Glutamatergic neuron (in vitro differentiated cells): ENCODE measurements at regions not wholly inside any gene's neighbourhood (a gene's known extent, or its start where the extent isn't known, plus 50 kb on each side); places are given as distances from the start of the nearest gene placed in this dataset.

Experiments
- DNase-seq: peaks from one replicate; pipeline ENCODE4 v3.0.0; 2022
- H3K27ac Mint-ChIP-seq: one replicate; pipeline ENCODE4 v1.8.0; 2020; ENCODE audit warnings: mild to moderate bottlenecking, mixed read lengths, inconsistent platforms; ENCODE audit not compliant: unreplicated experiment
- H3K27me3 Mint-ChIP-seq: one replicate; pipeline ENCODE4 v1.8.0; 2020; ENCODE audit warnings: mild to moderate bottlenecking, moderate library complexity, mixed read lengths, inconsistent platforms; ENCODE audit not compliant: unreplicated experiment
- H3K36me3 Mint-ChIP-seq: one replicate; pipeline ENCODE4 v1.8.0; 2020; ENCODE audit warnings: mild to moderate bottlenecking, mixed read lengths, inconsistent platforms; ENCODE audit not compliant: unreplicated experiment
- H3K4me1 Mint-ChIP-seq: one replicate; pipeline ENCODE4 v1.8.0; 2020; ENCODE audit warnings: mild to moderate bottlenecking, low read depth, mixed read lengths, inconsistent platforms; ENCODE audit not compliant: unreplicated experiment
- H3K4me3 Mint-ChIP-seq: one replicate; pipeline ENCODE4 v1.8.0; 2020; ENCODE audit warnings: mild to moderate bottlenecking, mixed read lengths, inconsistent platforms; ENCODE audit not compliant: unreplicated experiment
- H3K9me3 Mint-ChIP-seq: one replicate; pipeline ENCODE4 v1.8.0; 2020; ENCODE audit warnings: mild to moderate bottlenecking, moderate library complexity, mixed read lengths, inconsistent platforms; ENCODE audit not compliant: unreplicated experiment
- CTCF ChIP-seq: fragments of 200-600 bp; sonication (generic); IDR thresholded peaks from one replicate; pipeline ENCODE4 v1.5.0; 2021; ENCODE audit not compliant: partially characterized antibody, unreplicated experiment

GRCh38 chr16:88321635-88322499, 60.9 kb upstream of the ZNF469 start:
- Mint-ChIP-seq H3K9me3 (peaks cover 6% of the 10 kb centered on the region), H3K4me3 (no peak overlapping the region), H3K27me3 (peaks cover 6% of the 10 kb centered on the region), H3K4me1 (no peaks in the 10 kb centered on the region), H3K27ac (no peak overlapping the region), H3K36me3 (no peaks in the 10 kb centered on the region)
- TF ChIP-seq CTCF = no peak
- no peak for DNase-seq

GRCh38 chr16:88322500-88322970, 60.2 kb upstream of the ZNF469 start:
- H3K4me3 Mint-ChIP-seq = no peak overlapping the region
- H3K27ac Mint-ChIP-seq = no peak overlapping the region
- DNase-seq = no peak
- H3K36me3 Mint-ChIP-seq = no peaks in the 10 kb centered on the region
- peaks cover 7% of the 10 kb centered on the region for H3K9me3 Mint-ChIP-seq
- no peak for TF ChIP-seq CTCF
- no peaks in the 10 kb centered on the region for H3K4me1 Mint-ChIP-seq
- H3K27me3 Mint-ChIP-seq = peaks cover 6% of the 10 kb centered on the region

GRCh38 chr16:88323041-88323440, 59.7 kb upstream of the ZNF469 start:
- Mint-ChIP-seq H3K4me1 (no peaks in the 10 kb centered on the region), H3K36me3 (no peaks in the 10 kb centered on the region), H3K9me3 (peaks cover 7% of the 10 kb centered on the region), H3K27ac (no peak overlapping the region), H3K27me3 (peaks cover 2% of the 10 kb centered on the region), H3K4me3 (no peak overlapping the region)
- DNase-seq = no peak
- no peak for TF ChIP-seq CTCF

- Mint-ChIP-seq H3K9me3 (peaks cover 10% of the 10 kb centered on the region), H3K27ac (no peak overlapping the region), H3K27me3 (peaks cover 6% of the 10 kb centered on the region), H3K4me1 (peaks cover 5% of the 10 kb centered on the region), H3K4me3 (no peak overlapping the region), H3K36me3 (no peaks in the 10 kb centered on the region)
- DNase-seq = no peak
- TF ChIP-seq CTCF = no peak
Measured at GRCh38 chr16:88323546-88324330, 59.0 kb upstream of the ZNF469 start.
